ENCODE measurements at regions not wholly inside any gene's neighbourhood (a gene's known extent, or its start where the extent isn't known, plus 50 kb on each side); places are given as distances from the start of the nearest gene placed in this dataset.
A peak's percentile ranks its signal among the peaks of the same experiment; 100 is the strongest.

DNA sequence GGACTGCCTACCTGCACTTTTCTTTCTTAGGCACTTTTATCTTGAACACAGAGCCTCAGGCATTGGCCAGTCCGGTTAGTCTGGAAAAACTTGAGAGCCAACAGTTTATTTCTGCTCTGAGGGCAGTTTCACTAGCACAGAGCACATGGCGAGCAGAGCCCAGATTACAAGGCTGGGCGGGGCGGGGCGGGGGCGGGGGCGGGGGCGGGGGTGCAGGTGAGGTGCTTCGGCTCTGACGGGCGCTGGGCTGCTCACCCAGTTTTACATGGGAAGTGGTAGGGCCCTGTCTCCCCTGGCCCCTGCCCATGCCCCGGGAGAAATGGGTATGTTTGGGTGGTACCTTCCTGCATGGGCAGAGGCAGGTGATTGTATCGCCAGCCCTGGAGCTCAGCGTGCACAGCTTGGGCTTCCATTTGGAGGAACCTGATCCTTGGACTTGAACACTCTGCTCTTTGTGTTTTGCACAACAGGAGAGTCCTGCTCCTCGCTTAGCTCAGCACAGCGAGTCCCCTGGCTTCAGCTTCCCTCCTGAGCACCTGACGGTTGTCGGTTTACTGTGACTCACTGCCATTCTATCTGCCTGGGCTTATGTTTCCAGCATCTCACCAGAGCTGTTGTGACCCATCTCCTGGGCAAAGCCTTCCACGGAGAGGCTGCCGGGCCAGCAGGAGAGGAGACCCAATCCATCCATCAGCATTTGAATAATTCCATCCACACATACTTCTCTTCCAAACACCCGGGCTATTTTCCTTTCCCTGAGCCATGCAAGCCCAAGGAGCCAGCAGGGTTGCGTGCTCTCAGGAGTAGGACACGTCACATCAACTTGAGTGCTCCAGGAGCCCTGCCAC, 108.5 kb downstream of the ARF6 start:
- TF ChIP-seq, protein P1, sequence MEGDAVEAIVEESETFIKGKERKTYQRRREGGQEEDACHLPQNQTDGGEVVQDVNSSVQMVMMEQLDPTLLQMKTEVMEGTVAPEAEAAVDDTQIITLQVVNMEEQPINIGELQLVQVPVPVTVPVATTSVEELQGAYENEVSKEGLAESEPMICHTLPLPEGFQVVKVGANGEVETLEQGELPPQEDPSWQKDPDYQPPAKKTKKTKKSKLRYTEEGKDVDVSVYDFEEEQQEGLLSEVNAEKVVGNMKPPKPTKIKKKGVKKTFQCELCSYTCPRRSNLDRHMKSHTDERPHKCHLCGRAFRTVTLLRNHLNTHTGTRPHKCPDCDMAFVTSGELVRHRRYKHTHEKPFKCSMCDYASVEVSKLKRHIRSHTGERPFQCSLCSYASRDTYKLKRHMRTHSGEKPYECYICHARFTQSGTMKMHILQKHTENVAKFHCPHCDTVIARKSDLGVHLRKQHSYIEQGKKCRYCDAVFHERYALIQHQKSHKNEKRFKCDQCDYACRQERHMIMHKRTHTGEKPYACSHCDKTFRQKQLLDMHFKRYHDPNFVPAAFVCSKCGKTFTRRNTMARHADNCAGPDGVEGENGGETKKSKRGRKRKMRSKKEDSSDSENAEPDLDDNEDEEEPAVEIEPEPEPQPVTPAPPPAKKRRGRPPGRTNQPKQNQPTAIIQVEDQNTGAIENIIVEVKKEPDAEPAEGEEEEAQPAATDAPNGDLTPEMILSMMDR (IDR thresholded peaks at IDR 0.05; ENCODE audit: control extremely low read depth, extremely low read depth): no peak
- Histone ChIP-seq H3K9ac (ENCODE audit: insufficient read depth in 1 of 2, low read length in 2 of 2) (no peak overlapping the region), H3K27me3 (ENCODE audit: control insufficient read depth in 3 of 3, insufficient read depth in 3 of 3, low read length in 2 of 3) (no peaks in the 10 kb centered on the region), H3K27ac (ENCODE audit: low read depth in 1 of 2, low read length in 1 of 2) (peak overlapping the region; percentile 43 to 95), H3K36me3 (ENCODE audit: control insufficient read depth in 4 of 4, insufficient read depth in 4 of 4, low read length in 4 of 4) (no peaks in the 10 kb centered on the region), H3K4me3 (no peak overlapping the region), H3K4me1 (ENCODE audit: control insufficient read depth in 5 of 5, insufficient read depth in 5 of 5, low read length in 5 of 5) (peaks cover 9 to 39% (median 16%) of the 10 kb centered on the region in 5 donors), H3K9me3 (ENCODE audit: control insufficient read depth in 4 of 4, insufficient read depth in 3 of 4, low read length in 3 of 4) (no peaks in the 10 kb centered on the region)
- 53 to 61% methylated on average over 23 of the region's 23 CpGs for WGBS, 2 donors
- peak; percentile 53 to 70 (median 57) for DNase-seq
- ATAC-seq (ENCODE audit: insufficient read depth, low FRiP score): peak; percentile 5

DNA sequence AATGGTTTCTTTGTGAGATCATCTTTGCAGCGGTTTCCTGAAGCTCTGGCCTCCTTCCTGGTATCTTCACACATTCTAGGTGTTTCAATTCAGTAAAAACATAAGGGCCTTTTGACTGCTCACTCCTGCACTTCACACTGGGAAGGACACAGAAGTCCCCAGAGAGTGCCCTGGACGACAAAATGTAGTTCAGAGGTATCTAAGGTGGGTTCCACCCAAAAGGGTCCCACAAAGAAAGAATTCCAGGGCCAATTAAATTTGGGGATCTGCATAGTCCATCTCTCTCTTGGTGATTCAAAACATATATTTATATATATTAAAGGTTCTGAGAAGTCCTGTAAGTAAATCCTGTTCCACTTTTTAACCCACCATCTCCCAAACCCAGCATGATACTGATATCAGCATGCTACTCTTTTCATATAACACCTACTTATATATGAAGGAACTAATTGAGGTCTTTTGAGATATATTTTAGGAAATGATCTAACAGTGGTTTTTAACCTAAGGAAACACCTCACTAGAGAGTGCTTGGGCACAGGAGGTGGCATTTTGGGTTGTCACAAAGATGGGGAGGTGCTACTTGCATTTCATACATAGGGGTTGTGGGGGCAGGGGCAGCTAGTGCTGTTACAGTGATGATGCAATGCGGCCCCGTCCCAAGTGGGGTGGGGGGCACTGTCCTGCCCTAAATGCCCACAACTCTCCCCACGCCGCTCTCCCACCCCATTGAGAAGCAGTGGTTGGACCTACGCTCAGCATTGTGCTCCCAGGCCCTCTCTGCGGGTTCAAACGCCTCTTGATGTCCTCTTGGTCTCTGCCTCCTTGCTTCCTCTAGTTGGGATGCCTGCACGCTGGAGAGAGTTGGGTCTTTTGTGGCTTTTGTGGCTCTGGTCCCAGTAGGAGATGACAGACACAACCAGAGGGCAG, 109.4 kb downstream of the ARF6 start:
- 66 to 71% methylated on average over 10 of the region's 10 CpGs for WGBS, 2 donors
- peak overlapping the region; percentile 52 to 95 for H3K27ac ChIP-seq (ENCODE audit: low read depth in 1 of 2, low read length in 1 of 2)
- no peak overlapping the region for H3K4me3 ChIP-seq
- H3K9me3 ChIP-seq (ENCODE audit: control insufficient read depth in 4 of 4, insufficient read depth in 3 of 4, low read length in 3 of 4): no peaks in the 10 kb centered on the region
- DNase-seq: peak in 2 of 3 donors; percentile 9 to 12
- peak overlapping the region in 1 of 2 donors; percentile 82 for H3K9ac ChIP-seq (ENCODE audit: insufficient read depth in 1 of 2, low read length in 2 of 2)
- no peaks in the 10 kb centered on the region for H3K27me3 ChIP-seq (ENCODE audit: control insufficient read depth in 3 of 3, insufficient read depth in 3 of 3, low read length in 2 of 3)
- TF ChIP-seq, protein P1 (IDR thresholded peaks at IDR 0.05; ENCODE audit: control extremely low read depth, extremely low read depth): no peak
- peaks cover 9 to 39% (median 16%) of the 10 kb centered on the region in 5 donors for H3K4me1 ChIP-seq (ENCODE audit: control insufficient read depth in 5 of 5, insufficient read depth in 5 of 5, low read length in 5 of 5)
- no peaks in the 10 kb centered on the region for H3K36me3 ChIP-seq (ENCODE audit: control insufficient read depth in 4 of 4, insufficient read depth in 4 of 4, low read length in 4 of 4)
- ATAC-seq (ENCODE audit: insufficient read depth, low FRiP score): no peak

GRCh38 chr14:50002926-50003212, 110.0 kb downstream of the ARF6 start:
- H3K4me3 ChIP-seq: no peak overlapping the region
- TF ChIP-seq, protein P1 (IDR thresholded peaks at IDR 0.05; ENCODE audit: control extremely low read depth, extremely low read depth): no peak
- no peaks in the 10 kb centered on the region for H3K9me3 ChIP-seq (ENCODE audit: control insufficient read depth in 4 of 4, insufficient read depth in 3 of 4, low read length in 3 of 4)
- no peak for ATAC-seq (ENCODE audit: insufficient read depth, low FRiP score)
- H3K4me1 ChIP-seq (ENCODE audit: control insufficient read depth in 5 of 5, insufficient read depth in 5 of 5, low read length in 5 of 5): peaks cover 9 to 39% (median 16%) of the 10 kb centered on the region in 5 donors
- H3K27me3 ChIP-seq (ENCODE audit: control insufficient read depth in 3 of 3, insufficient read depth in 3 of 3, low read length in 2 of 3): no peaks in the 10 kb centered on the region
- H3K9ac ChIP-seq (ENCODE audit: insufficient read depth in 1 of 2, low read length in 2 of 2): peak overlapping the region in 1 of 2 donors; percentile 82
- peak overlapping the region; percentile 52 to 88 for H3K27ac ChIP-seq (ENCODE audit: low read depth in 1 of 2, low read length in 1 of 2)
- H3K36me3 ChIP-seq (ENCODE audit: control insufficient read depth in 4 of 4, insufficient read depth in 4 of 4, low read length in 4 of 4): no peaks in the 10 kb centered on the region
- WGBS, 2 donors: 20 to 21% methylated on average over 7 of the region's 7 CpGs
- DNase-seq: no peak
